B cell (primary cell): ENCODE measurements at regions not wholly inside any gene's neighbourhood (a gene's known extent, or its start where the extent isn't known, plus 50 kb on each side); places are given as distances from the start of the nearest gene placed in this dataset.

Experiments used
- ATAC-seq: fragments of 200-7000 bp; cut with Tn5 transposase; one replicate; pipeline ENCODE4 v1.10.0; 2021; ENCODE audit warnings: low read depth, mild to moderate bottlenecking, moderate number of reproducible peaks, moderate library complexity
- CTCF ChIA-PET: fragments of 350-600 bp; sonication (Branson Sonifier 250); formaldehyde crosslinking; loops from one replicate; lab custom pipeline; 2021; ENCODE audit warnings: antibody characterized with exemption, inconsistent platforms; lab: Charles Lee
- POLR2A ChIA-PET: fragments of 350-600 bp; sonication (Branson Sonifier 250); formaldehyde crosslinking; loops from one replicate; lab custom pipeline; 2021; ENCODE audit warnings: antibody characterized with exemption; lab: Charles Lee
- DNase-seq: peaks from one replicate; pipeline ENCODE4 v3.0.0; 2013
- H2AFZ ChIP-seq: 2 replicates; pipeline ENCODE4 v1.6.1; 2012; ENCODE audit warnings: mild to moderate bottlenecking, low read depth, low read length; ENCODE audit not compliant: insufficient read depth, poor library complexity, severe bottlenecking
- H3K27ac ChIP-seq, 2 donors: 1 replicate in 1 of 2; 2 replicates in 1 of 2; pipeline ENCODE4 v1.5.1; 2012 to 2013; ENCODE audit warnings: low read length in 2 of 2, mild to moderate bottlenecking in 2 of 2, moderate library complexity in 1 of 2
- H3K27me3 ChIP-seq, 4 experiments: fragments of 200-600 bp in 1 of 4; sonication (generic) in 1 of 4; replicated peaks in 1 of 4; 1 replicate in 2 of 4; 2 replicates in 2 of 4; pipeline versions ENCODE4 v1.6.1 to v1.7.0; 2013 to 2016; ENCODE audit warnings: low read length in 3 of 4, mild to moderate bottlenecking in 2 of 4, mixed read lengths in 1 of 4, moderate library complexity in 1 of 4; ENCODE audit not compliant: insufficient read depth in 4 of 4, control insufficient read depth in 3 of 4; ENCODE audit errors: control extremely low read depth in 1 of 4
- H3K36me3 ChIP-seq, 2 experiments: replicated peaks in 1 of 2; 1 replicate in 1 of 2; 2 replicates in 1 of 2; pipeline versions ENCODE4 v1.6.1 to v1.7.1; 2013; ENCODE audit warnings: low read length in 1 of 2; ENCODE audit not compliant: insufficient read depth in 2 of 2, control insufficient read depth in 1 of 2; ENCODE audit errors: control extremely low read depth in 1 of 2, extremely low read depth in 1 of 2
- H3K4me1 ChIP-seq, 2 donors: fragments of 200-600 bp in 1 of 2; sonication (generic) in 1 of 2; 1 replicate in 1 of 2; 2 replicates in 1 of 2; pipeline versions ENCODE4 v1.5.1 to v1.6.1; 2013 to 2017; ENCODE audit warnings: low read length in 2 of 2; ENCODE audit not compliant: control insufficient read depth in 2 of 2, insufficient read depth in 2 of 2
- H3K4me2 ChIP-seq: replicated peaks from 2 replicates; pipeline ENCODE3; 2012; ENCODE audit warnings: mild to moderate bottlenecking, low read depth, low read length; ENCODE audit not compliant: poor library complexity, severe bottlenecking
- H3K4me3 ChIP-seq, 5 experiments: fragments of 200-600 bp in 1 of 5; sonication (generic) in 1 of 5; 1 replicate in 3 of 5; 2 replicates in 2 of 5; pipeline versions ENCODE4 v1.5.1 to v1.7.0; 2011 to 2016; ENCODE audit warnings: low read length in 4 of 5, mild to moderate bottlenecking in 4 of 5, low read depth in 2 of 5, control low read depth in 1 of 5, moderate library complexity in 1 of 5; ENCODE audit not compliant: insufficient read depth in 1 of 5; ENCODE audit errors: control extremely low read depth in 1 of 5, extremely low read depth in 1 of 5
- H3K79me2 ChIP-seq: fragments of 200-600 bp; sonication (generic); one replicate; pipeline ENCODE4 v1.6.0; 2016; ENCODE audit warnings: low read length; ENCODE audit not compliant: control insufficient read depth, insufficient read depth
- H3K9ac ChIP-seq: fragments of 200-600 bp; sonication (generic); 2 replicates; pipeline ENCODE4 v1.6.1; 2017; ENCODE audit warnings: mild to moderate bottlenecking, low read length, moderate library complexity
- H3K9me3 ChIP-seq, 3 donors: one replicate each; pipeline versions ENCODE4 v1.6.1 to v1.7.1; 2013; ENCODE audit warnings: low read length in 2 of 3; ENCODE audit not compliant: control insufficient read depth in 2 of 3, insufficient read depth in 1 of 3; ENCODE audit errors: control extremely low read depth in 1 of 3
- H4K20me1 ChIP-seq: 2 replicates; pipeline ENCODE4 v1.6.0; 2012; ENCODE audit warnings: mild to moderate bottlenecking, low read length; ENCODE audit not compliant: insufficient read depth, control insufficient read depth, poor library complexity, severe bottlenecking
- H3K27ac Mint-ChIP-seq: one replicate; pipeline ENCODE4 v1.8.0; 2021; ENCODE audit warnings: mixed read lengths
- H3K27me3 Mint-ChIP-seq: one replicate; pipeline ENCODE4 v1.8.0; 2021; ENCODE audit warnings: mixed read lengths
- H3K4me1 Mint-ChIP-seq: one replicate; pipeline ENCODE4 v1.8.0; 2021; ENCODE audit warnings: mixed read lengths
- H3K4me3 Mint-ChIP-seq: one replicate; pipeline ENCODE4 v1.8.0; 2021; ENCODE audit warnings: mixed read lengths
- H3K9me3 Mint-ChIP-seq: one replicate; pipeline ENCODE4 v1.8.0; 2022; ENCODE audit warnings: mixed read lengths; ENCODE audit not compliant: insufficient read depth
- CTCF ChIP-seq: fragments of 200-600 bp; IDR thresholded peaks from one replicate; pipeline ENCODE4 v1.8.0; 2022; ENCODE audit warnings: antibody characterized with exemption, mild to moderate bottlenecking
- EZH2 ChIP-seq: IDR thresholded peaks from 2 replicates; pipeline ENCODE4 v1.6.1; 2012; ENCODE audit warnings: borderline replicate concordance, low read depth, mild to moderate bottlenecking, moderate library complexity, low read length; ENCODE audit not compliant: insufficient read depth, poor library complexity, severe bottlenecking
- WGBS: methylation state at CpG from one replicate; pipeline ENCODE4 v1.1.5; 2013; ENCODE audit warnings: missing lambda C conversion rate; ENCODE audit not compliant: insufficient coverage; 5-methylcytosine and 5-hydroxymethylcytosine counted together
- intact Hi-C: fragments of 100-400 bp; cut with micrococcal nuclease; formaldehyde crosslinking; loops from one replicate; pipeline ENCODE4 v1.10.0; 2022

GRCh38 chr7:52616552-52616951 is 418.9 kb upstream of the POM121L12 start:
- H3K36me3 ChIP-seq, result no peaks in the 10 kb centered on the region
- H3K4me1 Mint-ChIP-seq, result no peaks in the 10 kb centered on the region
- no peak overlapping the region for H3K27ac ChIP-seq
- H3K4me2 ChIP-seq, result no peak overlapping the region
- no peak overlapping the region for H3K4me3 ChIP-seq
- no peak overlapping the region for H3K27ac Mint-ChIP-seq
- no peak overlapping the region for H3K9ac ChIP-seq
- no peak for DNase-seq
- H3K9me3 ChIP-seq, result no peaks in the 10 kb centered on the region
- no CpG with 5 or more reads among the region's 2 CpGs for WGBS
- H3K4me1 ChIP-seq, result no peaks in the 10 kb centered on the region
- ChIA-PET CTCF (no interaction called here), POLR2A (no interaction called here)
- ATAC-seq, result no peak
- no peak overlapping the region for H2AFZ ChIP-seq
- no peaks in the 10 kb centered on the region for H3K27me3 Mint-ChIP-seq
- no peak for TF ChIP-seq CTCF
- TF ChIP-seq EZH2, result no peak
- no peak overlapping the region for H3K4me3 Mint-ChIP-seq
- H3K79me2 ChIP-seq, result no peaks in the 10 kb centered on the region
- no peaks in the 10 kb centered on the region for H3K27me3 ChIP-seq
- intact Hi-C loops, result no loop called here
- H4K20me1 ChIP-seq, result no peaks in the 10 kb centered on the region
- H3K9me3 Mint-ChIP-seq, result no peaks in the 10 kb centered on the region

- Histone ChIP-seq H3K27me3 (no peaks in the 10 kb centered on the region), H4K20me1 (no peaks in the 10 kb centered on the region), H2AFZ (no peak overlapping the region), H3K4me1 (no peaks in the 10 kb centered on the region), H3K79me2 (no peaks in the 10 kb centered on the region), H3K4me2 (no peak overlapping the region), H3K9me3 (no peaks in the 10 kb centered on the region), H3K36me3 (no peaks in the 10 kb centered on the region), H3K4me3 (no peak overlapping the region), H3K9ac (no peak overlapping the region), H3K27ac (no peak overlapping the region)
- ChIA-PET CTCF (no interaction called here), POLR2A (no interaction called here)
- no peaks in the 10 kb centered on the region for H3K4me1 Mint-ChIP-seq
- DNase-seq (no peak), ATAC-seq (no peak)
- WGBS, result no CpG with 5 or more reads among the region's 2 CpGs
- no peaks in the 10 kb centered on the region for H3K9me3 Mint-ChIP-seq
- H3K27me3 Mint-ChIP-seq, result no peaks in the 10 kb centered on the region
- intact Hi-C loops, result no loop called here
- no peak overlapping the region for H3K4me3 Mint-ChIP-seq
- no peak for TF ChIP-seq EZH2
- TF ChIP-seq CTCF, result no peak
- H3K27ac Mint-ChIP-seq, result no peak overlapping the region
Observed at GRCh38 chr7:52615021-52615695, 420.3 kb upstream of the POM121L12 start.
